Hepatocyte (in vitro differentiated cells): ENCODE measurements at regions not wholly inside any gene's neighbourhood (a gene's known extent, or its start where the extent isn't known, plus 50 kb on each side); places are given as distances from the start of the nearest gene placed in this dataset.

Experiments
- EZH2 ChIP-seq: fragments of 200-600 bp; sonication (generic); IDR thresholded peaks from 2 replicates; pipeline ENCODE4 v1.6.1; 2016; ENCODE audit warnings: antibody characterized with exemption, mild to moderate bottlenecking, borderline replicate concordance
- EZH2phosphoT487 ChIP-seq: fragments of 200-600 bp; sonication (generic); IDR thresholded peaks from one replicate; pipeline ENCODE4 v1.6.1; 2018; ENCODE audit warnings: antibody characterized with exemption, mild to moderate bottlenecking, low read depth, moderate library complexity; ENCODE audit not compliant: unreplicated experiment, severe bottlenecking
- TF ChIP-seq, protein P1 (sequence below): fragments of 200-600 bp; sonication (generic); IDR thresholded peaks from 2 replicates; pipeline ENCODE4 v1.5.1; 2016; ENCODE audit warnings: antibody characterized with exemption, mild to moderate bottlenecking; ENCODE audit not compliant: poor library complexity

DNA sequence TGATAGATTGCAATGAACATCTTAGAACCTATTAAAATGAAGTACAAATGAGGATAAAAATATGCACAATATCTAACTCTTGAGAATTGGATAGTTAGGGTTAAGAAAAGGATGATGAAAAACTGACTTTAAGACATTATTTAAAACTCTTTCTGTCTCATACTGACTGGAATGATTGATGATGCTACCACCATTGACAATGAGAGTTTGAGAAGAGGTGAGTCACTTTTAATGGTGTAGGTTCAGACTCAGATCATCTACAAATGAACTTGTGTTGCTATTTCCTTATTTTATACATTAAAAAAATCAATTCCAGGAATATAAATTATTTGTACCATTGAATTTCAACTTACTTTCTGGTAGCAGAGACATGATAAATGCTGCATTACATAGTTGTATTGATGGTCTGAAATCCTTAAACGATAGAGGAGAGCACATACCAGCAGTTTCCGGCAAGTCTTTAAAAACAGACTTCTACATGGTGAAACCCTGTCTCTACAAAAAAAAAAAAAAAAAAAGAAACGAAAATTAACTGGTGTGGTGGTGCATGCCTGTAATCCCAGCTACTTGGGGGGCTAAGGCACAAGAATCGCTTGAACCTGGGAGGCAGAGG is 409.0 kb downstream of the OTOL1 start:
- TF ChIP-seq, protein P1, sequence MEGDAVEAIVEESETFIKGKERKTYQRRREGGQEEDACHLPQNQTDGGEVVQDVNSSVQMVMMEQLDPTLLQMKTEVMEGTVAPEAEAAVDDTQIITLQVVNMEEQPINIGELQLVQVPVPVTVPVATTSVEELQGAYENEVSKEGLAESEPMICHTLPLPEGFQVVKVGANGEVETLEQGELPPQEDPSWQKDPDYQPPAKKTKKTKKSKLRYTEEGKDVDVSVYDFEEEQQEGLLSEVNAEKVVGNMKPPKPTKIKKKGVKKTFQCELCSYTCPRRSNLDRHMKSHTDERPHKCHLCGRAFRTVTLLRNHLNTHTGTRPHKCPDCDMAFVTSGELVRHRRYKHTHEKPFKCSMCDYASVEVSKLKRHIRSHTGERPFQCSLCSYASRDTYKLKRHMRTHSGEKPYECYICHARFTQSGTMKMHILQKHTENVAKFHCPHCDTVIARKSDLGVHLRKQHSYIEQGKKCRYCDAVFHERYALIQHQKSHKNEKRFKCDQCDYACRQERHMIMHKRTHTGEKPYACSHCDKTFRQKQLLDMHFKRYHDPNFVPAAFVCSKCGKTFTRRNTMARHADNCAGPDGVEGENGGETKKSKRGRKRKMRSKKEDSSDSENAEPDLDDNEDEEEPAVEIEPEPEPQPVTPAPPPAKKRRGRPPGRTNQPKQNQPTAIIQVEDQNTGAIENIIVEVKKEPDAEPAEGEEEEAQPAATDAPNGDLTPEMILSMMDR: no peak
- TF ChIP-seq EZH2 (no peak), EZH2phosphoT487 (no peak)
